ENCODE measurements at regions not wholly inside any gene's neighbourhood (a gene's known extent, or its start where the extent isn't known, plus 50 kb on each side); places are given as distances from the start of the nearest gene placed in this dataset.

DNA sequence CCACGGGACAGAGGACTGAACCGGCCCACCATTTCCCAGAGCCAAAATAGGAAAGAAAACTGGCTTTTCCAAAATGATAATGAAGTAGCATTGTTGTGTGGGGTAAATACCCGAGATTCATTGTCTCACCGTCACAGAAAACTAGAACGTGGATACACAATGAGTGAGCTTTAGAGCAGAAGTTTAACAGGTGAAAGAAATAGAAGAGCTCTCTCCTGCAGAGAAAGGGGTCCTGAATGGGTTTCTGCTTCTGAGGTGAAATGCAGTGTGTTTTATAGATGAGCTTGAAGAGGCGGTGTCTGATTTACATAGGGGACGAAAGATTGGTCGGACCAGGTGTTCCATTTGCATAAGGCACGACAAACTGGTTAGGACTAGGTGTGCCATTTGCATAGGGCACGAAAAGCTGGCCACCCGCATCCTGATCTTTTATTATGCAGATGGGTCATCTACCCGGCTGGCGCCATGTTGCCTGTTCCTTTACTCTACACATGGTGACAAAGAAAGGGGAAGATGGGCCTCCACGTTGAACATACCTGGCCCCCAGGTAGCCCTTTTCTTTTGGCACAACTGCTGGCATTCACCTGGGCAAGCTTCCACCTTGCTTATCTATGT, 118.1 kb downstream of the ATXN3L start:
- Histone ChIP-seq H2AFZ (ENCODE audit: low read depth, low read length, poor library complexity, severe bottlenecking) (no peak overlapping the region), H3K9ac (ENCODE audit: low read length) (no peak overlapping the region), H3K36me3 (ENCODE audit: control insufficient read depth in 1 of 2, insufficient read depth in 2 of 2, low read length in 2 of 2) (no peaks in the 10 kb centered on the region), H3K9me2 (ENCODE audit: insufficient read depth) (no peaks in the 10 kb centered on the region), H3K27ac (ENCODE audit: low read depth, low read length) (no peak overlapping the region), H3K4me2 (ENCODE audit: low read length) (no peak overlapping the region), H3K4me1 (ENCODE audit: control insufficient read depth in 1 of 2, insufficient read depth in 2 of 2, low read length in 2 of 2) (no peaks in the 10 kb centered on the region), H3K27me3 (ENCODE audit: insufficient read depth, low read length) (no peaks in the 10 kb centered on the region), H3K4me3 (replicated peaks in 1 of 2; ENCODE audit: low read depth in 1 of 2, low read length in 2 of 2) (no peak overlapping the region), H4K20me1 (ENCODE audit: insufficient read depth) (no peaks in the 10 kb centered on the region), H3K79me2 (ENCODE audit: insufficient read depth, low read length) (no peaks in the 10 kb centered on the region), H3K9me3 (ENCODE audit: control insufficient read depth in 1 of 2, insufficient read depth in 1 of 2, low read depth in 1 of 2, low read length in 2 of 2) (no peaks in the 10 kb centered on the region)
- ChIA-PET RAD21 (ENCODE audit: low non-redundant PET in 1 of 2, low total read pairs in 2 of 2, uncharacterized antibody in 2 of 2, unreplicated experiment in 2 of 2) (no interaction called here), CTCF (no interaction called here), POLR2A (no interaction called here)
- TF ChIP-seq EZH2phosphoT487 (IDR thresholded peaks at IDR 0.05; ENCODE audit: borderline replicate concordance): no peak
- no peak for TF ChIP-seq ELF1 (IDR thresholded peaks at IDR 0.05; ENCODE audit: borderline replicate concordance, low read depth)
- TF ChIP-seq, protein P1, sequence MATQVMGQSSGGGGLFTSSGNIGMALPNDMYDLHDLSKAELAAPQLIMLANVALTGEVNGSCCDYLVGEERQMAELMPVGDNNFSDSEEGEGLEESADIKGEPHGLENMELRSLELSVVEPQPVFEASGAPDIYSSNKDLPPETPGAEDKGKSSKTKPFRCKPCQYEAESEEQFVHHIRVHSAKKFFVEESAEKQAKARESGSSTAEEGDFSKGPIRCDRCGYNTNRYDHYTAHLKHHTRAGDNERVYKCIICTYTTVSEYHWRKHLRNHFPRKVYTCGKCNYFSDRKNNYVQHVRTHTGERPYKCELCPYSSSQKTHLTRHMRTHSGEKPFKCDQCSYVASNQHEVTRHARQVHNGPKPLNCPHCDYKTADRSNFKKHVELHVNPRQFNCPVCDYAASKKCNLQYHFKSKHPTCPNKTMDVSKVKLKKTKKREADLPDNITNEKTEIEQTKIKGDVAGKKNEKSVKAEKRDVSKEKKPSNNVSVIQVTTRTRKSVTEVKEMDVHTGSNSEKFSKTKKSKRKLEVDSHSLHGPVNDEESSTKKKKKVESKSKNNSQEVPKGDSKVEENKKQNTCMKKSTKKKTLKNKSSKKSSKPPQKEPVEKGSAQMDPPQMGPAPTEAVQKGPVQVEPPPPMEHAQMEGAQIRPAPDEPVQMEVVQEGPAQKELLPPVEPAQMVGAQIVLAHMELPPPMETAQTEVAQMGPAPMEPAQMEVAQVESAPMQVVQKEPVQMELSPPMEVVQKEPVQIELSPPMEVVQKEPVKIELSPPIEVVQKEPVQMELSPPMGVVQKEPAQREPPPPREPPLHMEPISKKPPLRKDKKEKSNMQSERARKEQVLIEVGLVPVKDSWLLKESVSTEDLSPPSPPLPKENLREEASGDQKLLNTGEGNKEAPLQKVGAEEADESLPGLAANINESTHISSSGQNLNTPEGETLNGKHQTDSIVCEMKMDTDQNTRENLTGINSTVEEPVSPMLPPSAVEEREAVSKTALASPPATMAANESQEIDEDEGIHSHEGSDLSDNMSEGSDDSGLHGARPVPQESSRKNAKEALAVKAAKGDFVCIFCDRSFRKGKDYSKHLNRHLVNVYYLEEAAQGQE (IDR thresholded peaks at IDR 0.05; ENCODE audit: low read depth): no peak
- no peak for TF ChIP-seq ZFX (IDR thresholded peaks at IDR 0.05)
- no peak for TF ChIP-seq EGR1 (IDR thresholded peaks at IDR 0.05; ENCODE audit: low read depth)
- no peak for TF ChIP-seq TCF7L2 (IDR thresholded peaks at IDR 0.05; ENCODE audit: borderline replicate concordance, extremely low read depth, insufficient read depth, insufficient read length)
- ATAC-seq (no peak), DNase-seq (ENCODE audit: low read depth, low spot score) (no peak)
- intact Hi-C loops (cut with micrococcal nuclease): no loop called here
- no TSS peak for BruUV-seq (replicated peaks)

DNA sequence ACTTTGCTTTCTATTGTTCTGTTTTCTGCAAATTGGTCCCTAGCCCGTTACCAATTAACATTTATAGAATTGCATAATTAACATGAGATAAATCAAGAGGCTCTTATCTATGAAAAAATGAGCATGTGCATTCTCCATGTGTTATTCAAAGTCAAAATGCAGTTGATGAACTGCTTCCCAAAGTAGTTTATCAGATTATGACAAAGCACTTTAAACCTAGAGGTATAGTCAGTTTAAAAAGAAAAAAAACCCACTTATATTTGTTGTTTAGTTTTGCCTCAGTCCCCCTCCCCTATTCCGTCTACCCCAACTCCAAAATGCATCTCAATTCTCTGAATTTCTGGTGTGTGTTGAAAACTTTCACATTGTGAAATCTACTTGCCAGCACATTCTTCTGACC, 119.5 kb downstream of the ATXN3L start:
- no peaks in the 10 kb centered on the region for H3K27me3 ChIP-seq (ENCODE audit: insufficient read depth, low read length)
- BruUV-seq (replicated peaks): no TSS peak
- H3K9me3 ChIP-seq (ENCODE audit: control insufficient read depth in 1 of 2, insufficient read depth in 1 of 2, low read depth in 1 of 2, low read length in 2 of 2): no peaks in the 10 kb centered on the region
- H3K4me3 ChIP-seq (replicated peaks in 1 of 2; ENCODE audit: low read depth in 1 of 2, low read length in 2 of 2): no peak overlapping the region
- no peaks in the 10 kb centered on the region for H4K20me1 ChIP-seq (ENCODE audit: insufficient read depth)
- no peak overlapping the region for H3K9ac ChIP-seq (ENCODE audit: low read length)
- H3K36me3 ChIP-seq (ENCODE audit: control insufficient read depth in 1 of 2, insufficient read depth in 2 of 2, low read length in 2 of 2): no peaks in the 10 kb centered on the region
- no peak overlapping the region for H2AFZ ChIP-seq (ENCODE audit: low read depth, low read length, poor library complexity, severe bottlenecking)
- H3K9me2 ChIP-seq (ENCODE audit: insufficient read depth): no peaks in the 10 kb centered on the region
- RAD21 ChIA-PET (ENCODE audit: low non-redundant PET in 1 of 2, low total read pairs in 2 of 2, uncharacterized antibody in 2 of 2, unreplicated experiment in 2 of 2): no interaction called here
- POLR2A ChIA-PET: no interaction called here
- no peak overlapping the region for H3K27ac ChIP-seq (ENCODE audit: low read depth, low read length)
- no peak for DNase-seq (ENCODE audit: low read depth, low spot score)
- no peaks in the 10 kb centered on the region for H3K79me2 ChIP-seq (ENCODE audit: insufficient read depth, low read length)
- intact Hi-C loops (cut with micrococcal nuclease): no loop called here
- no peak overlapping the region for H3K4me2 ChIP-seq (ENCODE audit: low read length)
- CTCF ChIA-PET: no interaction called here
- no peak for ATAC-seq
- H3K4me1 ChIP-seq (ENCODE audit: control insufficient read depth in 1 of 2, insufficient read depth in 2 of 2, low read length in 2 of 2): no peaks in the 10 kb centered on the region
- TF ChIP-seq TCF7L2 (IDR thresholded peaks at IDR 0.05; ENCODE audit: borderline replicate concordance, extremely low read depth, insufficient read depth, insufficient read length) (no peak), EZH2phosphoT487 (IDR thresholded peaks at IDR 0.05; ENCODE audit: borderline replicate concordance) (no peak), ZFX (IDR thresholded peaks at IDR 0.05) (no peak), EGR1 (IDR thresholded peaks at IDR 0.05; ENCODE audit: low read depth) (no peak), CBX3 (IDR thresholded peaks at IDR 0.05; ENCODE audit: low read depth) (no peak), ZNF274 (IDR thresholded peaks at IDR 0.05; ENCODE audit: low read depth, low read length) (no peak), FOSL1 (IDR thresholded peaks at IDR 0.05; ENCODE audit: low read depth) (no peak), JUND (IDR thresholded peaks at IDR 0.05) (no peak), SRF (IDR thresholded peaks at IDR 0.05; ENCODE audit: low read depth) (no peak), RAD21 (IDR thresholded peaks at IDR 0.05; ENCODE audit: low read depth) (no peak), CEBPB (IDR thresholded peaks at IDR 0.05; ENCODE audit: low read depth) (no peak)
- TF ChIP-seq, protein P2, sequence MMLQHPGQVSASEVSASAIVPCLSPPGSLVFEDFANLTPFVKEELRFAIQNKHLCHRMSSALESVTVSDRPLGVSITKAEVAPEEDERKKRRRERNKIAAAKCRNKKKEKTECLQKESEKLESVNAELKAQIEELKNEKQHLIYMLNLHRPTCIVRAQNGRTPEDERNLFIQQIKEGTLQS (IDR thresholded peaks at IDR 0.05): no peak
- TF ChIP-seq, protein P3, sequence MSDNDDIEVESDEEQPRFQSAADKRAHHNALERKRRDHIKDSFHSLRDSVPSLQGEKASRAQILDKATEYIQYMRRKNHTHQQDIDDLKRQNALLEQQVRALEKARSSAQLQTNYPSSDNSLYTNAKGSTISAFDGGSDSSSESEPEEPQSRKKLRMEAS (IDR thresholded peaks at IDR 0.05): no peak
- TF ChIP-seq, protein P4, sequence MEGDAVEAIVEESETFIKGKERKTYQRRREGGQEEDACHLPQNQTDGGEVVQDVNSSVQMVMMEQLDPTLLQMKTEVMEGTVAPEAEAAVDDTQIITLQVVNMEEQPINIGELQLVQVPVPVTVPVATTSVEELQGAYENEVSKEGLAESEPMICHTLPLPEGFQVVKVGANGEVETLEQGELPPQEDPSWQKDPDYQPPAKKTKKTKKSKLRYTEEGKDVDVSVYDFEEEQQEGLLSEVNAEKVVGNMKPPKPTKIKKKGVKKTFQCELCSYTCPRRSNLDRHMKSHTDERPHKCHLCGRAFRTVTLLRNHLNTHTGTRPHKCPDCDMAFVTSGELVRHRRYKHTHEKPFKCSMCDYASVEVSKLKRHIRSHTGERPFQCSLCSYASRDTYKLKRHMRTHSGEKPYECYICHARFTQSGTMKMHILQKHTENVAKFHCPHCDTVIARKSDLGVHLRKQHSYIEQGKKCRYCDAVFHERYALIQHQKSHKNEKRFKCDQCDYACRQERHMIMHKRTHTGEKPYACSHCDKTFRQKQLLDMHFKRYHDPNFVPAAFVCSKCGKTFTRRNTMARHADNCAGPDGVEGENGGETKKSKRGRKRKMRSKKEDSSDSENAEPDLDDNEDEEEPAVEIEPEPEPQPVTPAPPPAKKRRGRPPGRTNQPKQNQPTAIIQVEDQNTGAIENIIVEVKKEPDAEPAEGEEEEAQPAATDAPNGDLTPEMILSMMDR (IDR thresholded peaks at IDR 0.05 in 2 of 3, conservative IDR thresholded peaks at IDR 0.05 in 1 of 3; ENCODE audit: borderline replicate concordance in 1 of 3, insufficient read depth in 1 of 3, low read depth in 2 of 3, low read length in 2 of 3): no peak

All from HCT116 (cell line).